GM12892 (cell line): ENCODE measurements at regions not wholly inside any gene's neighbourhood (a gene's known extent, or its start where the extent isn't known, plus 50 kb on each side); places are given as distances from the start of the nearest gene placed in this dataset.

Experiments used
- POLR2A ChIP-seq: IDR thresholded peaks from 2 replicates; pipeline ENCODE4 v1.6.1; 2011; ENCODE audit warnings: low read depth, low read length, control low read depth
- POLR2AphosphoS5 ChIP-seq: IDR thresholded peaks from 2 replicates; pipeline ENCODE4 v1.6.1; 2011; ENCODE audit warnings: low read depth, low read length, control low read depth
- TAF1 ChIP-seq: IDR thresholded peaks from 2 replicates; pipeline ENCODE4 v1.6.1; 2011; ENCODE audit warnings: low read depth, mild to moderate bottlenecking, control low read depth, low read length, borderline replicate concordance

GRCh38 chr14:97592341-97592980 is 795.3 kb downstream of the VRK1 start:
- no peak for TF ChIP-seq POLR2A
- TF ChIP-seq TAF1 = no peak
- no peak for TF ChIP-seq POLR2AphosphoS5
